ENCODE measurements at regions not wholly inside any gene's neighbourhood (a gene's known extent, or its start where the extent isn't known, plus 50 kb on each side); places are given as distances from the start of the nearest gene placed in this dataset.
"Not testable (repeated sequence)": the region's sequence is repeated elsewhere in the genome, so short reads cannot be mapped to it uniquely, and the experiment has no call there.

- TF ChIP-seq CTCF, POLR2A, EP300 (IDR thresholded peaks at IDR 0.05): not testable (repeated sequence)
Measured at GRCh38 chr5:125456005-125456404, 709.6 kb upstream of the ZNF608 start.

Measured in suprapubic skin (tissue), 3 donors.